IPS-20b (cell line): ENCODE measurements at regions not wholly inside any gene's neighbourhood (a gene's known extent, or its start where the extent isn't known, plus 50 kb on each side); places are given as distances from the start of the nearest gene placed in this dataset.

ENCODE experiments used
- H3K27ac ChIP-seq: one replicate; pipeline ENCODE4 v1.5.1; 2013; ENCODE audit warnings: low read length
- H3K27me3 ChIP-seq: 2 replicates; pipeline ENCODE4 v1.6.1; 2013; ENCODE audit warnings: mild to moderate bottlenecking, low read length, inconsistent platforms; ENCODE audit not compliant: insufficient read depth
- H3K36me3 ChIP-seq: 2 replicates; pipeline ENCODE4 v1.6.1; 2013; ENCODE audit warnings: low read depth, mild to moderate bottlenecking, inconsistent platforms, low read length, moderate library complexity; ENCODE audit not compliant: insufficient read depth
- H3K4me1 ChIP-seq: 2 replicates; pipeline ENCODE4 v1.6.1; 2013; ENCODE audit warnings: mild to moderate bottlenecking, control low read depth, inconsistent platforms, low read length, moderate library complexity; ENCODE audit not compliant: insufficient read depth
- H3K4me3 ChIP-seq: 2 replicates; pipeline ENCODE4 v1.5.1; 2013; ENCODE audit warnings: mild to moderate bottlenecking, low read length, inconsistent platforms
- H3K9ac ChIP-seq: 2 replicates; pipeline ENCODE4 v1.6.1; 2013; ENCODE audit warnings: low read depth, mild to moderate bottlenecking, inconsistent platforms, low read length, moderate library complexity
- H3K9me3 ChIP-seq: 2 replicates; pipeline ENCODE4 v1.6.1; 2013; ENCODE audit warnings: mild to moderate bottlenecking, low read depth, low read length, inconsistent platforms; ENCODE audit not compliant: insufficient read depth

- Histone ChIP-seq H3K9ac (no peak overlapping the region), H3K36me3 (no peaks in the 10 kb centered on the region), H3K9me3 (no peaks in the 10 kb centered on the region), H3K4me1 (no peaks in the 10 kb centered on the region), H3K27ac (no peak overlapping the region), H3K27me3 (no peaks in the 10 kb centered on the region), H3K4me3 (no peak overlapping the region)
These were observed 314.7 kb upstream of the ALCAM start for GRCh38 chr3:105051972-105052371.

- H3K36me3 ChIP-seq, result no peaks in the 10 kb centered on the region
- H3K4me3 ChIP-seq, result no peak overlapping the region
- no peaks in the 10 kb centered on the region for H3K4me1 ChIP-seq
- H3K27ac ChIP-seq, result no peak overlapping the region
- no peak overlapping the region for H3K9ac ChIP-seq
- H3K9me3 ChIP-seq, result no peaks in the 10 kb centered on the region
- H3K27me3 ChIP-seq, result no peaks in the 10 kb centered on the region
These were observed 303.9 kb upstream of the ALCAM start for GRCh38 chr3:105062853-105063252.

GRCh38 chr3:105065895-105066839, 300.5 kb upstream of the ALCAM start:
- Histone ChIP-seq H3K4me1 (no peaks in the 10 kb centered on the region), H3K27ac (no peak overlapping the region), H3K27me3 (no peaks in the 10 kb centered on the region), H3K9me3 (no peaks in the 10 kb centered on the region), H3K36me3 (no peaks in the 10 kb centered on the region), H3K9ac (no peak overlapping the region), H3K4me3 (no peak overlapping the region)

DNA sequence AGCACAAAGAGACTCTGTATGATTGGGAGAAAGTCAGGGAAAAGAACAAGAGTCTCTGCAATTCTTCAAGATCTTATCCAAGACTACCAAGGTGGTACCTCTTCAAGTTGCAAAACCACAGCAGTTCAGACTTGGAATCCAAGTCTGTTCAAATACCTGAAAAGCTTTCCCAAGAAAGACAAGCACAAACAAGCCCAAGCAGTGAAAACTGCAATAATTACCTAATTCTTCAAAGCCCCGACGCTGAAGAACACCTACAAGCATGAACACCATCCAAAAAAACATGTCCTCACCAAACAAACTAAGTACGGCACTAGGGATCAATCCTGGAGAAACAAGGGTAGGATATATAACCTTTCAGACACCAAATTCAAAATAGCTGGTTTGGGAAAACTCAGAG, 299.3 kb upstream of the ALCAM start:
- Histone ChIP-seq H3K27ac (no peak overlapping the region), H3K36me3 (no peaks in the 10 kb centered on the region), H3K27me3 (no peaks in the 10 kb centered on the region), H3K9me3 (no peaks in the 10 kb centered on the region), H3K9ac (no peak overlapping the region), H3K4me3 (no peak overlapping the region), H3K4me1 (no peaks in the 10 kb centered on the region)

DNA sequence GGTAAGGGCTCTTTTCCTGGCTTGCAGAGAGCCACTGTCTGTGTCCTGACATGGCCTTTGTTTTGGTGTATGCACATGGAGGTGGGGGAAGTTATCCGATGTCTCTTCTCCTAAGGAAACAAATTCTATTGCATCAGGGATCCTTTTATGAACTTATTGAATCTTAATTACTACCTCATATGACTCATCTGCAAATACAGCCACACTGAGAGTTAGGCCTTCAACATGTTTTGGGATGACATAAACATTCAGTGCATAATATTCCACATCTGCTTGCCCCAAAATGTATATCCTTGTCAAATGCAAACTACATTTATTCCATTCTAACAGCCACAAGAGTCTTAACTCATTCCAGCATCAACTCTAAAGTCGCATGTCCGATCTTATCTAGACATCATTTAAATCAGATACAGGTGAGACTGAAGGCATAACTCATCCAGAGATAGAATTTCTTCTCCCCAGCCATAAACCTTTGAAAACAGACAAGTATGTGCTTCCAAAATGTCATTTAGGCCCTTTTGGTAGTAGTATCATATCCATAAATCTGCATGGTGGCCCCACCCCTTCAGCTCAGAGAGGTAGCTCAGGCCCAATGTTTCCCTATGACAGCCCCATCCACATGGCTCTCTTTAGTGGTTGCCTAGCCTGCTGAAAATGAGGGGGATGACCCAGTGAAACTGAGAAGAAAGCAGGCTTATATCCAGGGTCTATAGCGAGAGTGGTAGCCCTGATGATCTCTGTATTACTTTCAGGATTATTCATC, 289.5 kb upstream of the ALCAM start:
- Histone ChIP-seq H3K4me3 (no peak overlapping the region), H3K27ac (no peak overlapping the region), H3K27me3 (no peaks in the 10 kb centered on the region), H3K9ac (no peak overlapping the region), H3K4me1 (no peaks in the 10 kb centered on the region), H3K9me3 (peaks cover 4% of the 10 kb centered on the region; the same call in 1 of the 2 replicates), H3K36me3 (no peaks in the 10 kb centered on the region)

- Histone ChIP-seq H3K4me1 (no peaks in the 10 kb centered on the region), H3K27ac (no peak overlapping the region), H3K4me3 (no peak overlapping the region), H3K9ac (no peak overlapping the region), H3K27me3 (no peaks in the 10 kb centered on the region), H3K9me3 (no peaks in the 10 kb centered on the region), H3K36me3 (no peaks in the 10 kb centered on the region)
These were observed 282.8 kb upstream of the ALCAM start for GRCh38 chr3:105083945-105084344.

GRCh38 chr3:105085506-105085905, 281.2 kb upstream of the ALCAM start:
- H3K4me3 ChIP-seq, result no peak overlapping the region
- no peaks in the 10 kb centered on the region for H3K27me3 ChIP-seq
- no peak overlapping the region for H3K9ac ChIP-seq
- H3K36me3 ChIP-seq, result no peaks in the 10 kb centered on the region
- no peaks in the 10 kb centered on the region for H3K9me3 ChIP-seq
- H3K4me1 ChIP-seq, result no peaks in the 10 kb centered on the region
- H3K27ac ChIP-seq, result no peak overlapping the region

DNA sequence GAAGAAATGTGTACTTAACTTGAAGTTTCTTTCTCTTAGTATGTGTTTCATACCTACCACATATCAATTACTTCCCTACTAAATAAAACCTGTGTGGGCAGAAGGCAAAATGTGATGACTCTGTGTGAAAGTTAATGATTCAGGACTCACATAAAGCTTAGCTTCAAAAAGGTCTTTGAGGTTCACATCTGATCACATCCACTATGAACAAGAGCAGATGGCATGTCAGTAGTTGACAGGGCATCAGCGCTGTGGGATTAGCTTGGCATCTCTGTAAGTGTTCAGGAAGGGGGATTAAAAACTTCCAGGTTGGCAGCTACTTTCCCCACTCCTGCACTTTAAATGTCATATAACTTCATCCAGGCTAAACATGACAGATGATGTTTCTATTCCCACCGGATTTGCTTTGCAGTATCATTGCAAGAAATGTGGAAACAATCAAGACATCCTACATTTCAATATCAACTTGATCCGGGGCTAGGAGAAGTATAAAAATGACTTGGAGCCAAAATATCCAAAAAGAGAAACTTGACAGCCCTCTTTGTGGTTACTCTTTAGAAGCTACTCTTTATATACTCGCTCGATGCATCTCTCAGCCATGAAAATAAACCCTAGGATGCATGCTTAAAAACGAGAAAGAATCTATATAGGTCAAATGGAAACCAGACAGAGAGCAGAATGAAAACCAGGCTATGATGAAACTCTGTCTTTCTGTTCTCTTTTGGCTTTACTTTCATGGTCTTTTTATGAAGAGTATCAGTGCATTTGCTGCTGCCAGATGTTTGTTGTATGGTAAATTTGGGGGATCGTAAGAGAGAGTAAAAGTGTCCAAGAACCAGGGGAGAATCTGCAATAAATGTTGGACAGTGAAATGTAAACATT, 273.1 kb upstream of the ALCAM start:
- Histone ChIP-seq H3K36me3 (no peaks in the 10 kb centered on the region), H3K27ac (no peak overlapping the region), H3K9ac (no peak overlapping the region), H3K27me3 (no peaks in the 10 kb centered on the region), H3K4me3 (no peak overlapping the region), H3K4me1 (no peaks in the 10 kb centered on the region), H3K9me3 (peaks cover 4% of the 10 kb centered on the region)

DNA sequence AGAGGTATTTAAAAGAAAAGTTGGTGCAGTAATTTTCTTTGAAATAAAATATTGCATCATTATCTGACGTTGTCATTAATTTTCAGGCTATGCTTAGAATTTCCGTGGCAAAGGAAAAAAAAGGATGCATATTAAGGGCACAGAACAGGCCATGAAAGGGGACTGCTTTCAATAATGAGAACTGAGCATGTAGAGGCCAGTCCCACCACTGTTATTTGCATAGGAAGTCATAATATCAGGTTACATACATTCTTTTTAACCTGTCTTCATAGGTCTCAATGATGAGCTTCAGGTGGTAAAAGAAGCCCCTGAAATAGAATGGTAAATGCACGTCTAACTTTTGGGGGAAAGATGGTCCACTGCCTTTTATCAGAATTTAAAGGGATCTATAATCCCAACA, 272.1 kb upstream of the ALCAM start:
- Histone ChIP-seq H3K27me3 (no peaks in the 10 kb centered on the region), H3K4me3 (no peak overlapping the region), H3K36me3 (no peaks in the 10 kb centered on the region)

GRCh38 chr3:105096071-105096470, 270.6 kb upstream of the ALCAM start:
- H3K9me3 ChIP-seq, result peaks cover 4% of the 10 kb centered on the region
- H3K4me1 ChIP-seq, result no peaks in the 10 kb centered on the region
- H3K27ac ChIP-seq, result no peak overlapping the region
- no peak overlapping the region for H3K9ac ChIP-seq
- H3K36me3 ChIP-seq, result no peaks in the 10 kb centered on the region
- H3K4me3 ChIP-seq, result no peak overlapping the region
- H3K27me3 ChIP-seq, result no peaks in the 10 kb centered on the region

More for the DNA sequence above, 272.1 kb upstream of the ALCAM start:
- no peak overlapping the region for H3K27ac ChIP-seq
- peaks cover 4% of the 10 kb centered on the region for H3K9me3 ChIP-seq
- no peaks in the 10 kb centered on the region for H3K4me1 ChIP-seq
- H3K9ac ChIP-seq, result no peak overlapping the region

DNA sequence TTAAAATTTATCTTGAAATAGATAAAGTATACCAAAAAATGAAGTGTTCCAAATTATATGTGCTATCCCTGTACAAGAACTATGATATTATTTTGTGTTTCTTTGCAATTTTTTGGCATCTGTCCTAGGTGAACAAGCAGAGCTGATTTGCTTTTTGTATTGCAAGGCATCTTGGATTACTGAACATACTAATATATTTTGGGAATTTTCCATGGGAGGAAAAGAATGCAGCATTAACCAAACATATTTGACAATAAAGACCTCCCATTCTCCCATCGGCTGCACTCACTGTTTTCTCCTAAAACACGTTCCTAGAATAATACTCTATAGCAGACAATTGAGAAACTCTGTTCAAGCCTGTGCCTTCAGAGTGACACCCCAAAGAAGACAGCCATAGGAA, 265.1 kb upstream of the ALCAM start:
- Histone ChIP-seq H3K36me3 (no peaks in the 10 kb centered on the region), H3K4me3 (no peak overlapping the region), H3K27me3 (no peaks in the 10 kb centered on the region), H3K4me1 (no peaks in the 10 kb centered on the region), H3K27ac (no peak overlapping the region), H3K9me3 (no peaks in the 10 kb centered on the region), H3K9ac (no peak overlapping the region)
